ENCODE measurements at regions not wholly inside any gene's neighbourhood (a gene's known extent, or its start where the extent isn't known, plus 50 kb on each side); places are given as distances from the start of the nearest gene placed in this dataset.

DNA sequence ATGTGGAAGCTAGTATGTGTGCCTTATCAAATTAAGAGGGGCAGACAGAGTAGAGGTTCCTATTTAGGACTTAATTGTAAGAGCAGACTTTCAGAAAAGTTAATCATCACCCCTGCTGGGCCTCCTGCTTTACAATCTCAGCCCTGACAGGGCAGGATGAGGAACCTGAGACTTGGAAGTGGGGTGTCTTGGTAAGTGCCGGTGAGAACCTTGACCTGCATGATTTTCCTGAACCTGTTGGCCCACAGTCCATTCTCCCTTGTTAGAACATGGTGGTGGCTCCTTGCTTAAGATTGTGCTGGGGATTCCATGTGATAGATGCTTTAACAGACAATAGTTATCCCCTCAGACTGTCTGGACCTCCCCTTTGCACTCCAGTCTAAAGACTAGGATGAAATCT, 141.7 kb upstream of the TMEM72 start:
- Histone ChIP-seq H3K9me3 (ENCODE audit: control insufficient read depth, low read length) (no peaks in the 10 kb centered on the region), H3K4me3 (ENCODE audit: low read length in 2 of 2) (no peak overlapping the region), H3K27ac (ENCODE audit: low read depth in 1 of 2, low read length in 2 of 2) (no peak overlapping the region), H3K27me3 (ENCODE audit: control insufficient read depth in 1 of 2, insufficient read depth in 2 of 2, low read length in 1 of 2) (no peaks in the 10 kb centered on the region), H3K4me1 (ENCODE audit: control insufficient read depth in 1 of 2, insufficient read depth in 2 of 2, low read length in 2 of 2) (no peaks in the 10 kb centered on the region), H3K36me3 (ENCODE audit: control insufficient read depth in 1 of 2, insufficient read depth in 2 of 2, low read length in 1 of 2) (no peaks in the 10 kb centered on the region)
- no peak for ATAC-seq (ENCODE audit: low FRiP score)
- intact Hi-C loops (cut with DNase I) = no loop called here
- 79 to 87% methylated on average over 1 of the region's 1 CpG for WGBS, 2 donors
- DNase-seq = no peak

DNA sequence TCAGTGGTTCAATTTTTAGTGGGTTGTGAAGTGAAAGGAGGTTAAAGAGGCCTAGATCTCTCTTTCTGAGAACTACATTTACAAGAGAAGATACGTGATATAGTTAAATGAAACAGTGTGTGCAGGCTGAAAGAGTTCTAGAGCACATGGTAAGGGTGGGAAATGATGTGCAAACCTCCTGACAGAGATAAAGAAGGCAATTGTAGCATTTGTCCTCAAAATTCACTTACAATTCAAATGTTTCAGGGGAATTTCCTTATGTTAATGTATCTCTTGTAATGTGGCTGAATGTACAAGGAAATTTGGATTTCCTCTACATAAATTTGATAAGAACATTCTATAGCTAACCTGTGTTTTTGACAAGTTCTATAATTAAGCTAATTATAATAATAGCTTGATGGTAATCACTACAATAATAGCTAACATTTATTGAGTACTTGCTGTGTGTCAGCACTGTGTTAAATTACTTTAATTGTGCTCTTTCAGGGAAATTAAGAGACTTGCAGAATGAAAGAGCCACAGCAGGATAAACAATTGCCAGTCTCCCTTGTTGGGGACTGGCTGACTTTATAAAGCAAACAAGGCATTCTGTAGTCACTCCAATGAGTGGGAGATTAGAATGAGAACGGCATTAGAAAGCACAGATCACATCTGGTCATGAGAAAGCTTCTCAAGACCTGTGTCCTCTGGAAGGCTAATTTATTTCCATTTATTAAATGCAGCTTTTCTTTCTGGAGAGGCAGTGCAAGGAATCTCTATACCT, 139.7 kb upstream of the TMEM72 start:
- Histone ChIP-seq H3K9me3 (ENCODE audit: control insufficient read depth, low read length) (no peaks in the 10 kb centered on the region), H3K27ac (ENCODE audit: low read depth in 1 of 2, low read length in 2 of 2) (no peak overlapping the region), H3K36me3 (ENCODE audit: control insufficient read depth in 1 of 2, insufficient read depth in 2 of 2, low read length in 1 of 2) (no peaks in the 10 kb centered on the region), H3K27me3 (ENCODE audit: control insufficient read depth in 1 of 2, insufficient read depth in 2 of 2, low read length in 1 of 2) (no peaks in the 10 kb centered on the region), H3K4me1 (ENCODE audit: control insufficient read depth in 1 of 2, insufficient read depth in 2 of 2, low read length in 2 of 2) (no peaks in the 10 kb centered on the region), H3K4me3 (ENCODE audit: low read length in 2 of 2) (no peak overlapping the region)
- DNase-seq = no peak
- WGBS, 2 donors = 61% methylated on average over 2 of the region's 2 CpGs
- ATAC-seq (ENCODE audit: low FRiP score) = no peak
- intact Hi-C loops (cut with DNase I) = no loop called here

DNA sequence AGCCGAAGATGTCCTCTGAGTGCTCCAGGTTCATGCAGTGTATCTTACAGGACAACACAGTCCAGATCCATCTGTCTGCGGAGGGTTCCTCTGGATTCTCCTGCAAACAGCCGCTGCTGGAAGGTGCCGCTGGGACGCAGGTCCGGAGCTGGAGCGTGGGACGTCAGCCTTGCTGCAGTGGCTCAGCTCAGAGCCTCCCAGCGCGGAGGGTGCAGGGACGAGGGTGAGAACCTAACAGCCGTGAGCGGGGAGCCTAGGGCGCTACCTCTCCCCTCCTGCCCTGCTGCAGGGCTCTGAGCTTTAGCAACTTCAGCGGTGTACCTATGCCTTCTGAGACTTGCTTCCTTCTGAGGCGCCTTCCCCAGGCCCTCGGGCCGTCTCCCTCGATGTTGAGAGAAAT, 137.6 kb upstream of the TMEM72 start:
- H3K27ac ChIP-seq (ENCODE audit: low read depth in 1 of 2, low read length in 2 of 2) = no peak overlapping the region
- no peak for DNase-seq
- no peaks in the 10 kb centered on the region for H3K4me1 ChIP-seq (ENCODE audit: control insufficient read depth in 1 of 2, insufficient read depth in 2 of 2, low read length in 2 of 2)
- H3K27me3 ChIP-seq (ENCODE audit: control insufficient read depth in 1 of 2, insufficient read depth in 2 of 2, low read length in 1 of 2) = no peaks in the 10 kb centered on the region
- intact Hi-C loops (cut with DNase I) = no loop called here
- H3K4me3 ChIP-seq (ENCODE audit: low read length in 2 of 2) = no peak overlapping the region
- 94 to 98% methylated on average over 19 of the region's 19 CpGs for WGBS, 2 donors
- ATAC-seq (ENCODE audit: low FRiP score) = no peak
- H3K9me3 ChIP-seq (ENCODE audit: control insufficient read depth, low read length) = no peaks in the 10 kb centered on the region
- H3K36me3 ChIP-seq (ENCODE audit: control insufficient read depth in 1 of 2, insufficient read depth in 2 of 2, low read length in 1 of 2) = no peaks in the 10 kb centered on the region

DNA sequence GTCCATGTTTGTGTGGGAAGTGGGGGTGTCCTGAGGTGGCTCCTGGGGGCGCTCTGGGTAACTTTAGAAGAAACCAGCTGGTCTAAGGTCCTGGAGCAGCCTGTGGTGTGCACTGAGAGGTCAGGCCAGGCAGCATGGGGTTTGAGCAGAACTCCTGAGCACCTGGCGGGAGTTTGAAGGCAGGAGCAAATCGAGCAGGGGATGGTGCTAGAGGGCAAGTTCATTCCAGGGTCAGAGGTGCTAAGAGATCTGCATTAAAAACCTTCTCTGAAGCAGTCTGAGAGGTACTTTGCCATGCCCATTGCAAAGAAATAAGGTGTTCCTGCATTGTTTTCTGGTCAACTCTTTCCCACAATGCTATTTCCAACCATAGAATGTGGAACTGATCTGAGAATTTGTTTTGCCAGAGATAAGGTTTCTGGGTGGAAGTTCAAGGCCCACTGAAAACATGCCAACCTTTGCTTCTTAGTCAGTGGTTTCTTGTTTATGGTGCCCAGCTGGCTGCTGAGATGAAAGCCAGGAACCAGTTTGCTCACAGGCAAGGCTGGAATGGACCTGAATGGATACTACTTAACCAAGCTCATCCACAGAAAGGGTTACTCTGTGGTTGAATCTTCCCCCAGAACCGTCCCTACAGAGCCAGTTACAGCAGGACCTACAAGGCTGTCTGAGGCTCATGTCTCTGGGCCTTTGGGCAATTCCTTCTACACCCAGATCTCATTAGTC, 136.3 kb upstream of the TMEM72 start:
- no peaks in the 10 kb centered on the region for H3K9me3 ChIP-seq (ENCODE audit: control insufficient read depth, low read length)
- H3K36me3 ChIP-seq (ENCODE audit: control insufficient read depth in 1 of 2, insufficient read depth in 2 of 2, low read length in 1 of 2) = no peaks in the 10 kb centered on the region
- H3K27ac ChIP-seq (ENCODE audit: low read depth in 1 of 2, low read length in 2 of 2) = no peak overlapping the region
- H3K4me1 ChIP-seq (ENCODE audit: control insufficient read depth in 1 of 2, insufficient read depth in 2 of 2, low read length in 2 of 2) = no peaks in the 10 kb centered on the region
- 55 to 66% methylated on average over 4 of the region's 4 CpGs for WGBS, 2 donors
- H3K27me3 ChIP-seq (ENCODE audit: control insufficient read depth in 1 of 2, insufficient read depth in 2 of 2, low read length in 1 of 2) = no peaks in the 10 kb centered on the region
- H3K4me3 ChIP-seq (ENCODE audit: low read length in 2 of 2) = no peak overlapping the region
- ATAC-seq (ENCODE audit: low FRiP score) (no peak), DNase-seq (no peak)
- intact Hi-C loops (cut with DNase I) = no loop called here

DNA sequence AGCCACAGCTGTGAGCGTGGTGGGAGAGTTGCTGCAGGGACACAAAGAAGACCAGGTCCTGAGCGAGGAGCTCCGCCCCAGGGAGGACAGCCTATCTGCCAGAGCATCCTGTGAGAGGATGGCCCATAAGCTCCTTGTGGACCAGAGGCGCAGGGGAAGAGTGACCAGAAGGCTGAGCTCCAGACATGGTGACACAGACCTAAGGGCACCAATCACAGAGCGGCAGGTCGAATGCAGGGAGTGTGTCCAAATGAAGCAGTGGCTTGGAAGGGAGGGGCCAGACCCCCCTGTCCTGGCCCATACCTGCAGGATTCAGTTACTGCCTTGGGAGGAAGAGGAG, 135.8 kb upstream of the TMEM72 start:
- 89 to 93% methylated on average over 6 of the region's 6 CpGs for WGBS, 2 donors
- H3K27ac ChIP-seq (ENCODE audit: low read depth in 1 of 2, low read length in 2 of 2) = no peak overlapping the region
- no peaks in the 10 kb centered on the region for H3K4me1 ChIP-seq (ENCODE audit: control insufficient read depth in 1 of 2, insufficient read depth in 2 of 2, low read length in 2 of 2)
- intact Hi-C loops (cut with DNase I) = no loop called here
- H3K27me3 ChIP-seq (ENCODE audit: control insufficient read depth in 1 of 2, insufficient read depth in 2 of 2, low read length in 1 of 2) = no peaks in the 10 kb centered on the region
- no peak overlapping the region for H3K4me3 ChIP-seq (ENCODE audit: low read length in 2 of 2)
- ATAC-seq (ENCODE audit: low FRiP score) (no peak), DNase-seq (no peak)
- H3K36me3 ChIP-seq (ENCODE audit: control insufficient read depth in 1 of 2, insufficient read depth in 2 of 2, low read length in 1 of 2) = no peaks in the 10 kb centered on the region
- H3K9me3 ChIP-seq (ENCODE audit: control insufficient read depth, low read length) = no peaks in the 10 kb centered on the region

DNA sequence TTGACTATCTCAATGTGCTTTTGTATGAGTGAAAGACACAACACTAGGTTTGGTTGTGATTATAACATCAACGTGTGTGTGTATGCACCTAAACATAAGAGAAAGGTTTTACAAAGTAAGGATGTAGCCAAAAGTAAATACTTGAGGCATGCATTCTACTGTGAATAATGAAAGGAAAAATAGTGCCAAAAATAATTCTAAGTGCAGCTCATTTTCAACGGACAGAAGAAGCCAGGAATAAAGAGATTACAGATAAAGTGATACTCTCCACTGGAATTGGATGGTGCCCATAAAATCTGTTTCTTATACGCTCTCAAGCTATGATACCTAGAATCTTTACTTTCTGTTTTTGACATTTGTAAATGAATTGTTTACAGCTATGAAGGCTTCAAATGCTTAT, 135.0 kb upstream of the TMEM72 start:
- ATAC-seq (ENCODE audit: low FRiP score) (no peak), DNase-seq (no peak)
- 8 to 17% methylated on average over 3 of the region's 3 CpGs for WGBS, 2 donors
- Histone ChIP-seq H3K36me3 (ENCODE audit: control insufficient read depth in 1 of 2, insufficient read depth in 2 of 2, low read length in 1 of 2) (no peaks in the 10 kb centered on the region), H3K4me3 (ENCODE audit: low read length in 2 of 2) (no peak overlapping the region), H3K4me1 (ENCODE audit: control insufficient read depth in 1 of 2, insufficient read depth in 2 of 2, low read length in 2 of 2) (no peaks in the 10 kb centered on the region), H3K27ac (ENCODE audit: low read depth in 1 of 2, low read length in 2 of 2) (no peak overlapping the region), H3K9me3 (ENCODE audit: control insufficient read depth, low read length) (no peaks in the 10 kb centered on the region), H3K27me3 (ENCODE audit: control insufficient read depth in 1 of 2, insufficient read depth in 2 of 2, low read length in 1 of 2) (no peaks in the 10 kb centered on the region)
- intact Hi-C loops (cut with DNase I) = no loop called here

DNA sequence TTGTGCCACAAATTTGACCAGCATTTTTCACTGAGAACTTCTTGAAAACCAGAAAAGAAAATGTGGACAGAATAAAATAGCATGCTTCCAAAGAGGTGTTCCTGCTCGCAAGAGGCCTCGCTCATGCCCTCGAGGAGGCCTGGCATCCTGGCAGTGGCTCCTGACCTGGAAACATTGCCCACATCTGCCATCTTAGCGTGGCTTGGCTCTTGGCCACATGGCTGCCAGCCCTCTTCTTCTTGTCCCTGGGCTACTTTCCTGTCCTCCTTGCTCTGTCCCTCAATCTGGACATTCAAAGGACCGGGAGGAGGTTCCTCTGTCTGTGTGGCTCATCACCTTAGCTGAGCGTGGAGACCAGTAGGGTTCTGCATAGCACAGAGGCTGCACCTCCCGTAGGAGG, 131.6 kb upstream of the TMEM72 start:
- intact Hi-C loops (cut with DNase I) = no loop called here

DNA sequence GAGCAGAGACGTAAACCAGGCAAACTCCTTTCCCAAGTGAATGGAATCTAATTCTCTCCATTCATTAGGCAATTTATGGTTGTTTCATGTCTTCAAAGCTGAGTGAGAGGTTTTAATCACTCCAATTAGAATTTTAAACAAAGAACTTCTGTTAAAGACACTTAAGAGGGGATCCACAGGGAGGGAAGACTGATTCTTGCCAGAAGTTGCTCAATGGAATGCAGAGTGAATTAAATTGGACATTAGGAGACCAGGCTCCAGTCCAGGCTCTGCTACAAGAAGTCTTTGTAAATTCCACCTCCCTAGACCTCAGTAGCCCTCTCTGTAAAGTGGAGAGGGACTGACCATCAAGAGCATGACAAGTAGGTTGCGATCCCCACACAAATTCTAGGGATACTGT, 130.7 kb upstream of the TMEM72 start:
- no peaks in the 10 kb centered on the region for H3K27me3 ChIP-seq (ENCODE audit: control insufficient read depth in 1 of 2, insufficient read depth in 2 of 2, low read length in 1 of 2)
- H3K27ac ChIP-seq (ENCODE audit: low read depth in 1 of 2, low read length in 2 of 2) = no peak overlapping the region
- intact Hi-C loops (cut with DNase I) = no loop called here
- no peak overlapping the region for H3K4me3 ChIP-seq (ENCODE audit: low read length in 2 of 2)
- no peaks in the 10 kb centered on the region for H3K36me3 ChIP-seq (ENCODE audit: control insufficient read depth in 1 of 2, insufficient read depth in 2 of 2, low read length in 1 of 2)
- no peak for DNase-seq
- 96 to 98% methylated on average over 2 of the region's 2 CpGs for WGBS, 2 donors
- H3K9me3 ChIP-seq (ENCODE audit: control insufficient read depth, low read length) = no peaks in the 10 kb centered on the region
- ATAC-seq (ENCODE audit: low FRiP score) = no peak
- H3K4me1 ChIP-seq (ENCODE audit: control insufficient read depth in 1 of 2, insufficient read depth in 2 of 2, low read length in 2 of 2) = no peaks in the 10 kb centered on the region

More for the DNA sequence above, 131.6 kb upstream of the TMEM72 start:
- ATAC-seq (ENCODE audit: low FRiP score) (no peak), DNase-seq (no peak)
- WGBS, 2 donors = 80 to 81% methylated on average over 7 of the region's 7 CpGs
- Histone ChIP-seq H3K36me3 (ENCODE audit: control insufficient read depth in 1 of 2, insufficient read depth in 2 of 2, low read length in 1 of 2) (no peaks in the 10 kb centered on the region), H3K27me3 (ENCODE audit: control insufficient read depth in 1 of 2, insufficient read depth in 2 of 2, low read length in 1 of 2) (no peaks in the 10 kb centered on the region), H3K27ac (ENCODE audit: low read depth in 1 of 2, low read length in 2 of 2) (no peak overlapping the region), H3K4me3 (ENCODE audit: low read length in 2 of 2) (no peak overlapping the region), H3K4me1 (ENCODE audit: control insufficient read depth in 1 of 2, insufficient read depth in 2 of 2, low read length in 2 of 2) (no peaks in the 10 kb centered on the region), H3K9me3 (ENCODE audit: control insufficient read depth, low read length) (no peaks in the 10 kb centered on the region)

DNA sequence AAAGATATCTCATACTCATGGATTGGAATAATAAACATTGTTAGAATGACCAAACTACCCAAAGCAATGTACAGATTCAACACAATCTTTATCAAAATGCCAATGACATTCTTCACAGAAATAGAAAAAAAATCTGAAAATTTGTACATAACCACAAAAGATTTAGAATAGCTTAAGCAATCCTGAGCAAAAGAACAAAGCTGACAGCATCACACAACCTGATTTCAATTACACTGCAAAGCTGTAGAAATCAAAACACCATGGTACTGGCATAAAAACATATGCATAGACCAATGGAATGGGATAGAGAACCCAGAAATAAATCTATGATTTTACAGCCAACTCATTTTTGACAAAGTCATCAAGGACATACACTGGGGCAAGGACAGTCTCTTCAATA, 130.0 kb upstream of the TMEM72 start:
- Histone ChIP-seq H3K4me1 (ENCODE audit: control insufficient read depth in 1 of 2, insufficient read depth in 2 of 2, low read length in 2 of 2) (no peaks in the 10 kb centered on the region), H3K27ac (ENCODE audit: low read depth in 1 of 2, low read length in 2 of 2) (no peak overlapping the region), H3K9me3 (ENCODE audit: control insufficient read depth, low read length) (no peaks in the 10 kb centered on the region), H3K36me3 (ENCODE audit: control insufficient read depth in 1 of 2, insufficient read depth in 2 of 2, low read length in 1 of 2) (no peaks in the 10 kb centered on the region), H3K27me3 (ENCODE audit: control insufficient read depth in 1 of 2, insufficient read depth in 2 of 2, low read length in 1 of 2) (no peaks in the 10 kb centered on the region), H3K4me3 (ENCODE audit: low read length in 2 of 2) (no peak overlapping the region)
- intact Hi-C loops (cut with DNase I) = no loop called here
- no peak for DNase-seq
- ATAC-seq (ENCODE audit: low FRiP score) = no peak
